ENCODE measurements at regions not wholly inside any gene's neighbourhood (a gene's known extent, or its start where the extent isn't known, plus 50 kb on each side); places are given as distances from the start of the nearest gene placed in this dataset.
"Not testable (repeated sequence)": the region's sequence is repeated elsewhere in the genome, so short reads cannot be mapped to it uniquely, and the experiment has no call there.

DNA sequence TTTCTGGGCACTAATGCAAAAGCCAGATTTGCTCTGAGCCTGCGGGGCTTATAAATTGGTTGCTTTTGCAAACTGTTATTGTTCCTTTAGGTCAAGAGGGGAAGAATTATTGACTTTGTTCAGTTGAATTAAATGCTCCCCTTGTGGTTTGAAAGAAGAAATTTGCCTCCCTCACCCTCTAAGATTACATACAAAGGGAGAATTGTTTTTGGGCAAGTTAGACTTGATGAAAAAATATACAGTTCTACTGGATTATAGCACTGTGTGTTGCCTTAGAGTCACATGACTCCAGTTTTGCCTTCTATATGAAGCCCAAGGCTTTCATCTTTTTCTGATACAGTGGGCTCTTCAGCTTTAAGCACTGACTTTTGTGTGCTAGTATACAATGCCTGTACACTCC is 1265.8 kb upstream of the LRRTM3 start:
- no peak overlapping the region for H3K27ac ChIP-seq (ENCODE audit: low read depth, low read length)
- no peak overlapping the region for H3K9ac ChIP-seq (ENCODE audit: low read depth, low read length)
- no peaks in the 10 kb centered on the region for H3K4me1 ChIP-seq (ENCODE audit: control insufficient read depth, insufficient read depth, low read length)
- peaks cover 11% of the 10 kb centered on the region for H3K9me3 ChIP-seq (ENCODE audit: control insufficient read depth, insufficient read depth, low read length)
- no peaks in the 10 kb centered on the region for H3K36me3 ChIP-seq (ENCODE audit: control insufficient read depth, insufficient read depth, low read length)
- H3K27me3 ChIP-seq (ENCODE audit: control insufficient read depth, insufficient read depth, low read length), result no peaks in the 10 kb centered on the region
- no peak overlapping the region for H3K4me3 ChIP-seq (ENCODE audit: low read depth, low read length)

DNA sequence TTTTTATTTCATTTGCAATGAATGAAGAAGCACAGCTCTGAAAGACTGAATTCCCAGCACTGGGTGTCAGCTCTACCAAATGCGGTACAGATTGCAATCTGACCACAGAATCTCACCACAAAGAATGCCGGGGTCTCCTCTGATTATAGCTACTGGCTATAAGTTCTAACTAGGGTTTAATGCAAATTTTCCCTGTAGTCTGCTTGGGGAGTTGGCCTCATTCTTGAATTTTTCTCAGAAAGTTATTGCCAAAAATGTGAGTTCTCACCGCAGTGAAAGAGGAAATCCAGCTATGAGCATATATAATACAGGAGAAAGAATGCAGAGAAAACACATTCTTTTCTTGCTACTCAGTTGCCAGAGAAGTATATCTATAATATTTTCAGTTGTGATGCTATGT is 1255.7 kb upstream of the LRRTM3 start:
- no peaks in the 10 kb centered on the region for H3K4me1 ChIP-seq (ENCODE audit: control insufficient read depth, insufficient read depth, low read length)
- H3K27ac ChIP-seq (ENCODE audit: low read depth, low read length), result no peak overlapping the region
- peaks cover 1% of the 10 kb centered on the region; the same call in 1 of the 2 replicates for H3K9me3 ChIP-seq (ENCODE audit: control insufficient read depth, insufficient read depth, low read length)
- no peaks in the 10 kb centered on the region for H3K36me3 ChIP-seq (ENCODE audit: control insufficient read depth, insufficient read depth, low read length)
- no peaks in the 10 kb centered on the region for H3K27me3 ChIP-seq (ENCODE audit: control insufficient read depth, insufficient read depth, low read length)
- no peak overlapping the region for H3K9ac ChIP-seq (ENCODE audit: low read depth, low read length)
- H3K4me3 ChIP-seq (ENCODE audit: low read depth, low read length), result no peak overlapping the region

DNA sequence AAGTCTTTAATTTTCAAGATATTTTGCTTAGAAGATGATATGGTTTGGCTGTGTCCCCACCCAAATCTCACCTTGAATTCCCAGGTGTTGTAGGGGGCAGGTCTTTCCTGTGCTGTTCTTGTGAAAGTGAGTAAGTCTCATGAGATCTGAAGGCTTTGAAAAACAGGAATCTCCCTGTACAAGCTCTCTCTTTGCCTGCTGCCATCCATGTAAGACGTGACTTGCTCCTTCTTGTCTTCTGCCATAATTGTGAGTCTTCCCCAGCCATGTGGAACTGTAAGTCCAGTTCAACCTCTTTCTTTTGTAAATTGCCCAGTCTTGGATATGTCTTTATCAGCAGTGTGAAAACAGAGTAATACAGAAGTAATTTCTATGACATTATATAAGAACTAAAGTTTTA is 1255.2 kb upstream of the LRRTM3 start:
- not testable (repeated sequence) for H3K4me3 ChIP-seq (ENCODE audit: low read depth, low read length); H3K9me3 ChIP-seq (ENCODE audit: control insufficient read depth, insufficient read depth, low read length); H3K9ac ChIP-seq (ENCODE audit: low read depth, low read length); H3K4me1 ChIP-seq (ENCODE audit: control insufficient read depth, insufficient read depth, low read length); H3K27ac ChIP-seq (ENCODE audit: low read depth, low read length); H3K36me3 ChIP-seq (ENCODE audit: control insufficient read depth, insufficient read depth, low read length); H3K27me3 ChIP-seq (ENCODE audit: control insufficient read depth, insufficient read depth, low read length)

DNA sequence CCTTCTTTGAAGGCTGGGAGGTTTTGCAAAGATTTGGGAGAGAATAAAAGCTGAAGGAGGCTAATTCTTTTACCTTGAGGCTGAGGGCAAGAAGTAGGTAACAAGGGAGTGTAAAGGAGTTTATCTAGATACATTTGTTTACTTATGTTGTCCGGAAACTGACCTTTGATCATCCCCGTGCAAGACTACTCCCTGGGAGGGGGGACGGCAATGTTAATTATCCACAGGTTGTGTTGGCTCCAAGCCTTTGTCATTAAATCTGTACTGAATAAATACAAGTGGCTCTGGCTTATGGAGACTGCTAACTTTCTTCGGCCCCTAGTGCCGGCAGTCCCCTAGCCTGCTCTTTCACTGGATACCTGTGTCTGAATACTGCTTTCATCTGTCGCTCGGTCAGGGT is 1250.6 kb upstream of the LRRTM3 start:
- no peaks in the 10 kb centered on the region for H3K36me3 ChIP-seq (ENCODE audit: control insufficient read depth, insufficient read depth, low read length)
- no peaks in the 10 kb centered on the region for H3K9me3 ChIP-seq (ENCODE audit: control insufficient read depth, insufficient read depth, low read length)
- H3K4me3 ChIP-seq (ENCODE audit: low read depth, low read length), result no peak overlapping the region
- no peak overlapping the region for H3K9ac ChIP-seq (ENCODE audit: low read depth, low read length)
- H3K27me3 ChIP-seq (ENCODE audit: control insufficient read depth, insufficient read depth, low read length), result no peaks in the 10 kb centered on the region
- no peak overlapping the region for H3K27ac ChIP-seq (ENCODE audit: low read depth, low read length)
- no peaks in the 10 kb centered on the region for H3K4me1 ChIP-seq (ENCODE audit: control insufficient read depth, insufficient read depth, low read length)

DNA sequence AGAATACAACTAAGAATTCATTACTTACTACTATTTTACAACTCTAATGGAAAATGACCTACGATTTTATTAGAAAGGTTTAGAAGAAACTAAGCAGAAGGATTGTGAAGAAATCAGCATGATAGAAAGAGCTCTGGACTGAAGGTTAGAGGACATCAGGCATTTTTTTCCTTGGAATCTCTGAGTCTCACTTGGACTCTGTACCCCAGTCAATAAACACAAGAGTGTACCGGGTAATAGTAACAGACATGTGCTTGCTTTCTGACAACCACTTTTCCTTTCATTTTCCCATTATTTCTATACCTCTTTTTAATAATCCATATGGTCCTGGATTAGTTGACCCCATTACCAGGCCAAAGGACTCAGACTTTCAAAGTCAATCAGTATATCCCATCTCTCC is 1240.9 kb upstream of the LRRTM3 start:
- Histone ChIP-seq H3K9ac (ENCODE audit: low read depth, low read length) (no peak overlapping the region), H3K27ac (ENCODE audit: low read depth, low read length) (no peak overlapping the region), H3K4me1 (ENCODE audit: control insufficient read depth, insufficient read depth, low read length) (peaks cover 10% of the 10 kb centered on the region), H3K27me3 (ENCODE audit: control insufficient read depth, insufficient read depth, low read length) (no peaks in the 10 kb centered on the region), H3K36me3 (ENCODE audit: control insufficient read depth, insufficient read depth, low read length) (no peaks in the 10 kb centered on the region), H3K4me3 (ENCODE audit: low read depth, low read length) (no peak overlapping the region), H3K9me3 (ENCODE audit: control insufficient read depth, insufficient read depth, low read length) (no peaks in the 10 kb centered on the region)

DNA sequence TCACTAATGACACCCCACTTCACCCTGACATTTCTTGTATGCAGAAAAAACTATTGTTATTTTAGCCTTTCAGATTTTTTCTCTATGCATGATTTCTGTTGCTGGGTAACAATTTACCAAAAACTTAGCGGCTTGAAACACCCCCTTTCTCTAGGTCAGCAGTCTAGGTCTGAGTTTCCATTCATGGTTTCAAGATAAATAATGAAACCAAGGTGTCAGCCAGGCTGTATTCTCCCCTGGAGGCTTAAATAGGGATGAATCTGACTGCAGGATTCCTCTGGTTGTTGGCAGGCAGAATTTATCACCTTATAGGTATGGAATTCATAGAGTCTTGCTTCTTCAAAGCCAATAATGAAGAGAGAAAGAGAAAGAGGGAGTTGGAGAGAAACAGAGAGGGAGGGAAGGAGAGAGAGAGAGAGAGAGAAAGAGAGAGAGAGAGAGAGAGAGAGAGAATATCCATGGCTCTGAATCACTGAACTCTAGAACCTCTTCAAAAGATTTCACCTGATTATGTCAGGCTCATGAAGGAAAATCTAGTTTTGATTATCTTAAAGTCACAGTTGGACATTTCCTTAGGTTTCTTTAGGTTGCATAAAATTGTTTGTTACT is 1224.6 kb upstream of the LRRTM3 start:
- Histone ChIP-seq H3K4me3 (ENCODE audit: low read depth, low read length) (no peak overlapping the region), H3K9me3 (ENCODE audit: control insufficient read depth, insufficient read depth, low read length) (no peaks in the 10 kb centered on the region), H3K27ac (ENCODE audit: low read depth, low read length) (no peak overlapping the region), H3K4me1 (ENCODE audit: control insufficient read depth, insufficient read depth, low read length) (no peaks in the 10 kb centered on the region), H3K27me3 (ENCODE audit: control insufficient read depth, insufficient read depth, low read length) (no peaks in the 10 kb centered on the region), H3K36me3 (ENCODE audit: control insufficient read depth, insufficient read depth, low read length) (no peaks in the 10 kb centered on the region), H3K9ac (ENCODE audit: low read depth, low read length) (no peak overlapping the region)

DNA sequence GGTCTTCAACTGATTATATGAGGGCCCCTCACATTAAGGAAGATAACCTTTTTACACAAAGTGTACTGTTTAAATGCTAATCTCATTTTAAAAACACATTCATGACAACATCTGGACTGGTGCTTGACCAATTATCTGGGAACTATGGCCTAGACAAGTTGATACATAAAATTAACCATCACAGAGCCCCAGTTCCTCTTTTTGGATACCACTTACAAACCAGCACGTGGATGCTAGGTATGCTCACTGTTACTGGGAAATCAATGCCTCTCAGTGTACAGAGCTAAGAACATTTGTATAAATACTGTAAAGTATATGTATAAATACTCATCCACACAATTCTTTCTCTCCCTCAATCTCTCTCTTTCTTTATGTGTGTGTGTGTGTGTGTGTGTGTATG is 1217.8 kb upstream of the LRRTM3 start:
- H3K36me3 ChIP-seq (ENCODE audit: control insufficient read depth, insufficient read depth, low read length), result no peaks in the 10 kb centered on the region
- no peak overlapping the region for H3K9ac ChIP-seq (ENCODE audit: low read depth, low read length)
- no peak overlapping the region for H3K27ac ChIP-seq (ENCODE audit: low read depth, low read length)
- H3K27me3 ChIP-seq (ENCODE audit: control insufficient read depth, insufficient read depth, low read length), result no peaks in the 10 kb centered on the region
- no peaks in the 10 kb centered on the region for H3K9me3 ChIP-seq (ENCODE audit: control insufficient read depth, insufficient read depth, low read length)
- H3K4me3 ChIP-seq (ENCODE audit: low read depth, low read length), result no peak overlapping the region
- no peaks in the 10 kb centered on the region for H3K4me1 ChIP-seq (ENCODE audit: control insufficient read depth, insufficient read depth, low read length)

DNA sequence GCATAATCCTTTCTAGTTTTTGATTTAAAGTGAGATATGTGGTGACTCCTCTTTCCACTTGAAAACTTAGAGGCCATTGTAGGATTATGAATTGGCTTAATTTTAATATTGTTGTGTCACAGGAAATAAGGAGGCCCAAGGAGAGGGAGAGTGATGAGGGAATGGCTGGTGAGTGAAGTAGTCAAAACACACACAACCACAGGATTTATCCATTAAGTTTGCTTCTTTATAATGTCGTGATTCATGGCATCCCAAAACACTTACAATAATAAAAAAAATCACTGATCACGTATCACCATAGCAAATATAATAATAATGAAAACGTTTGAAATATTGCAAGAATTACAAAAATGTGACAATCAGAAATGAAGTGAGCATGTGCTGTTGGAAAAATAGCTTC is 1215.5 kb upstream of the LRRTM3 start:
- Histone ChIP-seq H3K4me1 (ENCODE audit: control insufficient read depth, insufficient read depth, low read length) (no peaks in the 10 kb centered on the region), H3K27me3 (ENCODE audit: control insufficient read depth, insufficient read depth, low read length) (no peaks in the 10 kb centered on the region), H3K9me3 (ENCODE audit: control insufficient read depth, insufficient read depth, low read length) (no peaks in the 10 kb centered on the region), H3K36me3 (ENCODE audit: control insufficient read depth, insufficient read depth, low read length) (no peaks in the 10 kb centered on the region), H3K27ac (ENCODE audit: low read depth, low read length) (no peak overlapping the region), H3K4me3 (ENCODE audit: low read depth, low read length) (no peak overlapping the region), H3K9ac (ENCODE audit: low read depth, low read length) (no peak overlapping the region)

DNA sequence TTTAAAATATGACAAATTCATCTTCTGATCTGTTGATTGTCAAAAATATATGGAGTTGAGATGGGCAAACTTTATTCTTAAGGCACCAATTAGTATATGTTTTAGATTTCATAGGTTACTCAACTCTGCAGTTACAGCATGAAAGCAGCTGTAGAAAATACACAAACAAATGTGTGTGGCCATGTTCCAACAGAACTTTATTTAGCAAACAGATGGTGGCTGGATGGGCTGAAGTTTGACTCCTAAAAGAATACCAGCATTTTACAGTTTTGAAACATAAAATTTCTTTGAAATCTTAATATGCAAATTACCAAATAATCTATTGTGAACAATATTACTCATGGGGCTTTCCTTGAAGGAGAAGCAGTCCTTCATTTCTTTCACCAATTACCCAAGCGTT is 1206.0 kb upstream of the LRRTM3 start:
- Histone ChIP-seq H3K27ac (ENCODE audit: low read depth, low read length) (no peak overlapping the region), H3K4me1 (ENCODE audit: control insufficient read depth, insufficient read depth, low read length) (no peaks in the 10 kb centered on the region), H3K9me3 (ENCODE audit: control insufficient read depth, insufficient read depth, low read length) (no peaks in the 10 kb centered on the region), H3K36me3 (ENCODE audit: control insufficient read depth, insufficient read depth, low read length) (no peaks in the 10 kb centered on the region), H3K9ac (ENCODE audit: low read depth, low read length) (no peak overlapping the region), H3K4me3 (ENCODE audit: low read depth, low read length) (no peak overlapping the region), H3K27me3 (ENCODE audit: control insufficient read depth, insufficient read depth, low read length) (no peaks in the 10 kb centered on the region)

DNA sequence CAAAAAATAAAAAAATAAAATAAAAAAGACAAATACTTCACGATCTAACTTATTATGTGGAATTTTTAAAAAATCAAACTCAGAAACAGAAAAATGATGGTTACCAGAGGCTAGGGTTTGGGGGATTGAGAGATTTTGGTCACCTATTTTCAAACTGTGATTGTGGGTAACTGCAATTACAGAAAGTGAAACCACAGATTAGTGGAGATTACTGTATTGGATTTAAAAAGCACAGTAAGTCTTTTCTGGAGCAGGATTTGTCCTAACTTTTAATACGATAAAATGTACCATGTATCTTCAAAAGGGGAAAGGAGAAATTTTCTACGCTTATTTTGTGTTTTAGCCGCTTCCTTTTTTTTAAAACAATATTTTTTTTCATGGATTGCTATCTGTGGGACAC is 1204.9 kb upstream of the LRRTM3 start:
- Histone ChIP-seq H3K4me1 (ENCODE audit: control insufficient read depth, insufficient read depth, low read length) (peaks cover 4% of the 10 kb centered on the region; the same call in 1 of the 2 replicates), H3K9ac (ENCODE audit: low read depth, low read length) (no peak overlapping the region), H3K36me3 (ENCODE audit: control insufficient read depth, insufficient read depth, low read length) (no peaks in the 10 kb centered on the region), H3K27me3 (ENCODE audit: control insufficient read depth, insufficient read depth, low read length) (no peaks in the 10 kb centered on the region), H3K27ac (ENCODE audit: low read depth, low read length) (no peak overlapping the region), H3K4me3 (ENCODE audit: low read depth, low read length) (no peak overlapping the region), H3K9me3 (ENCODE audit: control insufficient read depth, insufficient read depth, low read length) (no peaks in the 10 kb centered on the region)

DNA sequence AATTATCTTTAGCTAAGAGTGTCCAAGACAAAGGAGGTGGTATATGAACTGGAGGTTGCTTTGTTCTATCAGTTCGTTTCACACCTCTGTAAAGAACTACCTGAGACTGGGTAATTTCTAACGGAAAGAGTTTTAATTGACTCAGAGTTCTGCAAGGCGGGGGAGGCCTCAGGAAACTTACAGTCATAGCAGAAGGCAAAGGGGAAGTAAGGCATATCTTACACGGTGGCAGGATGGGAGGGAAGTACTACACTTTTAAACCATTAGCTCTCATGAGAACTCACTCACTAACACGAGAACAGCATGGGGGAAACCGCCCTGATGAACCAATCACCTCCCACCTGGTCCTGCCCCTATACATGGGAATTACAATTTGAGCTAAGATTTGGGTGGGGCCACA is 1202.3 kb upstream of the LRRTM3 start:
- H3K9me3 ChIP-seq (ENCODE audit: control insufficient read depth, insufficient read depth, low read length), result no peaks in the 10 kb centered on the region
- H3K4me3 ChIP-seq (ENCODE audit: low read depth, low read length), result no peak overlapping the region
- H3K9ac ChIP-seq (ENCODE audit: low read depth, low read length), result no peak overlapping the region
- H3K27ac ChIP-seq (ENCODE audit: low read depth, low read length), result no peak overlapping the region
- peaks cover 4% of the 10 kb centered on the region; the same call in 1 of the 2 replicates for H3K4me1 ChIP-seq (ENCODE audit: control insufficient read depth, insufficient read depth, low read length)
- no peaks in the 10 kb centered on the region for H3K27me3 ChIP-seq (ENCODE audit: control insufficient read depth, insufficient read depth, low read length)
- H3K36me3 ChIP-seq (ENCODE audit: control insufficient read depth, insufficient read depth, low read length), result no peaks in the 10 kb centered on the region

DNA sequence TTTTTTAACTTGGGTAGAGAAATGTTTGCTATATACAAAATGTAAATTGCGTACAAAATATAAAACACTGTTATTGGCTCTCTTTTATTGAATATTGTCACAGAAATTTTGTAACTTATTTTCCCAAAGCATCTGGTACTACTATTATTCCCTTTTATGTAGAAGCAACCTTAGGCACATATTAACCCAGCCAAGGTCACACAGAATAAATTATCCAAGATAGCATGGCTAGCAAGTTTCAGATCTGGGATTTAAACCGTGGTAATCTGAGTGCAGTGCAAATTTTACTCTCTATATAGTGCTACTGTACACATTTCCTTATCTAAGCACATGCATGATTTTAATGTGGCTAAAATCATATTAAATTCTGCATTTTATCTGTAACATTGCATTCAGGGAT is 1190.5 kb upstream of the LRRTM3 start:
- Histone ChIP-seq H3K9ac (ENCODE audit: low read depth, low read length) (no peak overlapping the region), H3K36me3 (ENCODE audit: control insufficient read depth, insufficient read depth, low read length) (no peaks in the 10 kb centered on the region), H3K9me3 (ENCODE audit: control insufficient read depth, insufficient read depth, low read length) (no peaks in the 10 kb centered on the region), H3K27ac (ENCODE audit: low read depth, low read length) (no peak overlapping the region), H3K4me1 (ENCODE audit: control insufficient read depth, insufficient read depth, low read length) (no peaks in the 10 kb centered on the region), H3K27me3 (ENCODE audit: control insufficient read depth, insufficient read depth, low read length) (no peaks in the 10 kb centered on the region), H3K4me3 (ENCODE audit: low read depth, low read length) (no peak overlapping the region)
